CD4-positive, alpha-beta T cell treated with Interleukin-17A for 1 hour (primary cell): ENCODE measurements at regions not wholly inside any gene's neighbourhood (a gene's known extent, or its start where the extent isn't known, plus 50 kb on each side); places are given as distances from the start of the nearest gene placed in this dataset.

Experiments used
- DNase-seq: peaks from one replicate; pipeline ENCODE4 v3.0.0-alpha.2; 2020

- no peak for DNase-seq
Measured at GRCh38 chr7:88495881-88496725, 189.4 kb upstream of the STEAP4 start.

DNA sequence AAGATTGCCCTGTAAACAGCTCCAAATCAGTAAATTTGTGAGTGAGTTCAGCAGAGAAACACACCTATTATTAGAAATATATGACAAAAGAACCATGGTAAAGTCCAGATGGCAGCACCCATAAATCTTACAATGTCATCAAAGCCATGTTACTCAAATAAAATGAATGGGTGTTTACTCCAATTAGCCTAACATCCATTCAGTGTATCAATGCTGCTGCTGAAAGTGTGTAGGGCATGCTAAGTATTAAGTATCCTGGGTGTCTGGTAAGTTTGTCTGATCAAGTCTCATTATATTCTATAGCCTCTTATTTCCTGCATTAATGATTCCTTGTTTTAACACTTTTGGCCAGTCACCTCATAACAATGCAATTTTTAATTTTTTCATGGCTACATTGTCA, 185.5 kb upstream of the STEAP4 start:
- DNase-seq: no peak

- DNase-seq: no peak
Measured at GRCh38 chr7:88490874-88491273, 184.2 kb upstream of the STEAP4 start.

DNA sequence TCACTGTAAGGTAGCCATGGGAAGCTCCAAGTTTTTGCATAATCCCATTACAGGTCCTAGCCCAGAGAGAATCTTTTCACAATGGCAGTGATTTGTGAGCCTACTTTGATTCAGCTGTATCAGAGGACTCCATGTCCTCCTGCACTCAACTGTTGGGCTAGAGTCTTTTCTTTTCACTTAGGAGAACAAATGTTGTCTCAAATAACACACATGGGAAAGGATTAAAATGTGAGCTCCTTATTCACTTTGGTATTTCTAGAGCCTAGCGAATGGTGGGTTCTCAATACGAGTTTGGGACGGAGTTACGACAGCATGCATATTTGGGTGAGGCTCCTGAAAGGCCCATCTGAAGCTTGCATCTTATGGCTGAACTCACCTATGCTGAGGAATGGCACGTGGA, 183.5 kb upstream of the STEAP4 start:
- no peak for DNase-seq

- no peak for DNase-seq
Measured at GRCh38 chr7:88485821-88486220, 179.1 kb upstream of the STEAP4 start.

- no peak for DNase-seq
Measured at GRCh38 chr7:88484551-88484950, 177.9 kb upstream of the STEAP4 start.

- no peak for DNase-seq
Measured at GRCh38 chr7:88480896-88481295, 174.2 kb upstream of the STEAP4 start.

- DNase-seq: no peak
Measured at GRCh38 chr7:88480271-88480670, 173.6 kb upstream of the STEAP4 start.

DNA sequence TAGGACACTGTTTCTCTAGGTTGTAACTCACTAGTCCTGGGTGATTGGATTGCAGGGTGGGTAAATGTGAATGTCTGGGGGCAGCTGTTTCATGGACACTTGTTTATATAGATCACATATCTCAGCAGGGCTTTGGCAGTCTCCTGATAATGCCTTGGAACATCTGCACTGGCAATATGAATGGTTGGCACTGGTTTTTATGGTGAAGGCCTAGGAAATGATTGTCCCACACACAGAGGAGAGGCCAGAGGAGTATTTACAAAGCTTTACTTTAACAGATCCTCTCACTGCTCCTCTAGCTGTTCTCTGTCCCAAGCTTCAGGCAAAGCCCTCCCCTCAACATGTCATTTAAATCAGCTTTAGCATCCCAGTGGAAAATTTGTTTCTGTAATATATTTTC, 171.3 kb upstream of the STEAP4 start:
- DNase-seq: no peak

DNA sequence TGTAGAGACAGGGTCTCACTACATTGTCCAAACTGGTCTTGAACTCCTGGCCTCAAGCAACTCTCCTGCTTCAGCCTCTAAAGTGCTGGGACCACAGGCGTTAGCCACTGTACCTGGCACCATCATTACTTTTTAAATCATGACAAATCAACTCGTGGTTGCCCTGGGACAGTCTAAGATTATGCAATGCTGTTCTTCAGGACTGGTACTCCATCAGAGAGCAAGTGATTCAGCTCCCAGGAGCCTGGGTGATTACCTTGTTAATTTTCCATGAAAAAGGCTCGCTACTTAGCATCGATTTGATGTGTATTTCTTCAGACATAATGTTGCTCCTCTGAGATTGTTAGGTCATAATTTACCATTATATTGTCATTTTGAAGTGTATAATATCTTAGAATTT, 158.9 kb upstream of the STEAP4 start:
- no peak for DNase-seq

DNA sequence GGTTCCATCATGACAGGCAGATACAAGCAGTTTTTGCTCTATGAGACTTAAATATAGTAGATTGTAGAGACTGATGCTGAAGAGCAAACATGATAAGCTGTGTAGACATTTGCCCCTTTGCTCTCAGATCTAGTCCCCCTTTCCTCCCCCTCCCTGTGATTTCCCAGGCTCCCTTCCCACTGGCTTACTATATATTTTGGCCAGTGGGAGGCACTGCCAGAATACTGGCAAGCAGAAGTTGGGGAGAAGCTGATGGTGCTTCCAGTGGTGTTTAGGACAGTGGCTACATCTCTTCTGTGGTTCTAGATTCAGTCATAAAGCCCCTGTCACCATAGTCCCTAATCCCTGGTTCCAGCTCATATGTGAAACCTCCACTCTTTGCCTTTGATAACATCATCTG, 156.1 kb upstream of the STEAP4 start:
- DNase-seq: no peak

DNA sequence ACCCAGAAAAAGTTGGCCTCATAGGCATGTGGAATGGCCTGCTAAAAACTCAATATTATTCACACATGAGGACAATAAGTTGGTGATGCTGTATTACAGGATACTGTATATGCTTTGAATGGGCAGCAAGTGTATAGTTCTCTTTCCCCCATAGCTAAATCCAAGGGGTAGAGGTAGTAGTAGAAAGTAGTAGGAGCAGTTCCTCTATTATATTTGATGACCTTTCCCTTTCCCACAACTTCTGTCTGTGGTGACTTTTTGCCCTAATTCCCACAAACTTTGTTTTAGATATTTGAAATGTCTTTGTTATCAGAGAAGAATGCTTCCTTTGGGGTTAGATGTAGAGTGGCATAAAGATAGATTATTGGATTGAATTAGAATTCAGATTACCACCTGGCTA, 154.0 kb upstream of the STEAP4 start:
- DNase-seq: no peak

DNA sequence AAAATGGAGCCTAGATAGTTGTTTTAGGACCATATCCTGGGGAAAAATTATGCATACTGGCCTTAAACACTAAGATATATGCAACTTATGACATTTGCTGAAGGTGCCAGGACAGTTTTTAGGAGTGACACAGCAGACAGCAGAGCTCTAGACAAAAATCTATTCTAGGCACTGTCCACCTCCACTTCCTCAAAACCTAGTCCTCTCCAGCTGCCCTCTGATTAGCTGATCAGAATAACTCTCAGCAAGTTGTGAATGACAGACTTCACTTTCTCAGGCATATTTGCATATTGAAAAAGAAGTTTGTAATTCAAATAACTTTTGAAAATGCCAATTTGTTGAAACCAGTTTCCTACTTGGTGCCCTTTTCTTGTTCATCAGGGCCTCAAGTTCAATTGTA, 152.3 kb upstream of the STEAP4 start:
- no peak for DNase-seq

DNA sequence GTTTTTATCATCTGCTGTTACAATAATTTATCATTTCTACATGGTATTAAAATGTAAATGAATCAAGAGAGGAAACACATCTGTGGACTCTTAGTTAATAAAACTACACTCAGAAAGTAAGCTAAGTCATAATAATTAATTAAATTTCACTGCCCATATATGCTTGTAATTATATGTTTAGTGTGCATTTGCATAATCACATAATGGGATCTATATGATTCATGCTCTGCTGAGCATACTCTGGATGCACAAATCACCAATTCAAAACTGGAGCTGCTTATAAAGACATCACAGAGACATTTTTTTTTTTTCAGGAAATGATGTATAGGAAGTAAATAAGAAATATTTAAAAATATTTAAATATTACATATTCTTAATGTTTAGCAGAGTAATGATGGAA, 151.6 kb upstream of the STEAP4 start:
- DNase-seq: no peak

GRCh38 chr7:88457320-88457719, 150.6 kb upstream of the STEAP4 start:
- no peak for DNase-seq

- DNase-seq: no peak
Measured at GRCh38 chr7:88456490-88456889, 149.8 kb upstream of the STEAP4 start.

- DNase-seq: no peak
Measured at GRCh38 chr7:88455696-88456095, 149.0 kb upstream of the STEAP4 start.

DNA sequence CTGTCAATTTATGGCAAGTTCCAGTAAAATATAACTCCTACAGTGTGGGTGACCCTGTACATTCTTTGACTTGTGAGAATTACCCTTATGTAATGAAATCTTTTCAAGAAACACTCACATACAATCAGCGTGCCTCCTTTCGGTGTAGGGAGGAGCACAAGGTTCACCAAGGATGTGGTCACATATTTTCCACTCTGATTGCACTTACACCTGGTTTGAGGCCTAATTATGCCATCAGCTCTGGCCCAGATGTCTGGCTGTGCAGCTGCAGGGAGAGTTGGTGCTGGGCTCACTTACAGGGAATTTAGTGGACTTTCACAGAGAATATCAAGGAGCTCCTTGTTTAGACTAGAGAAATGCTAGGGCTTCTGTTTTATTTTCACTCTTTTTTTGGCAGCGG, 146.0 kb upstream of the STEAP4 start:
- DNase-seq: no peak

DNA sequence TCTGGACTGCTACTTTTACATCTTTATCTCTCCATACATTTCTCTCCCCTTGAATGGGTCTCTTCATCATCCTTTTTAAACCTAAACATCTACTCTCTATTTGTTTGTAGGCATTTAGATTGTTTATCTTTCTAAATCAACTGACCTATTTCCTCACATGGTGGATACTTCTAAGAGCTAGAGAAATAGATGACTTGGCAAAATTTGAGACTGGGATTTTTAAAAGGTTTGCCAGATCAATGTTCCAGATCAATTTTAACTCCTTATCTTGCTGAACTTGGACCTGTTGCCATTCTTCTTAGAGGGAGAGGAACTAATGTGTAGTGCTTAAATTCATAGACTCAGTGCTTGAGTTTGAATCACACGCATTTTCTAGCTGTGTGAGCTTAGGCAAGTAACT, 144.2 kb upstream of the STEAP4 start:
- DNase-seq: no peak

DNA sequence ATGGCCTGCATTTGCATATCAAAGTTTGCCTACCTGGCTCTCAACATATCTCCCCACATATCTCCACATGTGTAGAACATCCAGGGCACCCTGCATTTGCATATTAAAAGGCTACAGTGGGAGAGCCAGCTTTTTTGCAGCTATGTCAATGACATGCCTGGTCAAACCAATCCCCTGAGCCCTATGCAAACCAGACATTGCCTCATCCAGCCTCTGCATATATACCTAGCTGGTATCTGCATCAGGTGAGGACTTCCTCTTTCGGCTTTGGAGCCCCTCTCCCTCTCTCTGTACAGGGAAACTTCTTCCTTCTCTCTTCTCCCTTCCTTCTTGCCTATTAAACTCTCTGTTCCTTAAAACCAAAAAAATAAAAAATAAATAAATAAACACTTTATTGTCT, 142.7 kb upstream of the STEAP4 start:
- DNase-seq: no peak

DNA sequence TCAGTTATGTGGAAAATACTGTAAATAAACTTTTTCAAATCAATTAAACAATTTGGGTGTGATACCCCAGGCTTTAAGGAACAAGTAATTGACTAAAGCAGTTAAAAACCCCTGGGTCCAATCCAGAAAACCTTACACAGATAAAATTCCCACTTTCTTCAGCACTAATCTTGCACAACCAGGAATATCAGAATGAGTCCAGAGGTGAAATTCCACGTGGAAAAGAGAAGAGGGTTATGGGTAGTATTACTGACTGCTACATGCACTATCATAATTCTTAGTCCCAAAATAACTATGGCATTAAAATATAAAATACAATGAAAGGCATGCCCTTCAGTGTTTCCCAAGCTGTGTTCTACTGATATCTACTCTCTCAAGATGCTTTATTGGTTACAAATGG, 135.7 kb upstream of the STEAP4 start:
- no peak for DNase-seq

DNA sequence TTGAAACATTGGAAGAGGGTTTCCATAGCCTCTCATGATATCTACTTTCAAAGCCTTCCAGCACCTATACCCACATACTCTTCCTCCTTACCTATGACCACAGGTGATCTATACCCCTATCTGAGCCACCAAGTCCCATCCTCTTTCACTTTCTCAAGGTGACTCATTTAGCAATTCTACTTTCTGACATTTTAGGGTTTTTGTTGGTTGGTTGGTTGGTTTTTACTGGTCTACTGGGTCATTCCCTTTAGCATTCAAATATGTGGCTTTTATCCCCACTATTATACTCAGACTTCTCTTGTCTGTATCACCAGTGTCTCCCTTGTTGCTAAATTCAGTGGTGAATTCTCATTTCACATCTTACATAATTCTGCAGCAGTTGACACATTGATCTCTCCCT, 130.4 kb upstream of the STEAP4 start:
- no peak for DNase-seq

- DNase-seq: no peak
Measured at GRCh38 chr7:88432301-88432700, 125.6 kb upstream of the STEAP4 start.

GRCh38 chr7:88431882-88432281, 125.2 kb upstream of the STEAP4 start:
- DNase-seq: no peak

- no peak for DNase-seq
Measured at GRCh38 chr7:88429382-88429781, 122.7 kb upstream of the STEAP4 start.
